Osteoblast (primary cell): ENCODE measurements at regions not wholly inside any gene's neighbourhood (a gene's known extent, or its start where the extent isn't known, plus 50 kb on each side); places are given as distances from the start of the nearest gene placed in this dataset.

Source experiments
- DNase-seq: peaks from one replicate; pipeline ENCODE4 v3.0.0; 2011; ENCODE audit warnings: low spot score, mixed read lengths; ENCODE audit not compliant: insufficient read length; ENCODE audit errors: missing footprints
- H2AFZ ChIP-seq: 2 replicates; pipeline ENCODE4 v1.6.0; 2011; ENCODE audit warnings: mild to moderate bottlenecking, low read length
- H3K27ac ChIP-seq: 2 replicates; pipeline ENCODE4 v1.5.1; 2011; ENCODE audit warnings: mild to moderate bottlenecking, low read depth, low read length, moderate library complexity
- H3K27me3 ChIP-seq: 2 replicates; pipeline ENCODE4 v1.6.0; 2012; ENCODE audit warnings: mild to moderate bottlenecking, control low read depth, inconsistent platforms, low read length, moderate library complexity; ENCODE audit not compliant: insufficient read depth
- H3K36me3 ChIP-seq: 2 replicates; pipeline ENCODE4 v1.5.1; 2011; ENCODE audit warnings: mild to moderate bottlenecking, low read length, control low read depth, moderate library complexity; ENCODE audit not compliant: insufficient read depth
- H3K4me1 ChIP-seq: 2 replicates; pipeline ENCODE4 v1.5.1; 2011; ENCODE audit warnings: mild to moderate bottlenecking, low read length, control low read depth, moderate library complexity; ENCODE audit not compliant: insufficient read depth
- H3K4me2 ChIP-seq: 2 replicates; pipeline ENCODE4 v1.6.0; 2011; ENCODE audit warnings: mild to moderate bottlenecking, low read length; ENCODE audit not compliant: insufficient read depth
- H3K4me3 ChIP-seq: fragments of 200-600 bp; sonication (generic); 3 replicates; pipeline ENCODE4 v1.5.1; 2012; ENCODE audit warnings: mild to moderate bottlenecking, low read length, inconsistent platforms; ENCODE audit not compliant: insufficient read depth
- H3K79me2 ChIP-seq: 2 replicates; pipeline ENCODE4 v1.6.0; 2012; ENCODE audit warnings: mild to moderate bottlenecking, low read length, control low read depth, inconsistent platforms; ENCODE audit not compliant: insufficient read depth
- H3K9me3 ChIP-seq: 2 replicates; pipeline ENCODE4 v1.5.1; 2011; ENCODE audit warnings: low read depth, low read length, control low read depth
- H4K20me1 ChIP-seq: 2 replicates; pipeline ENCODE4 v1.6.0; 2012; ENCODE audit warnings: mild to moderate bottlenecking, low read length, control low read depth; ENCODE audit not compliant: insufficient read depth
- TF ChIP-seq, protein P1 (sequence below): IDR thresholded peaks from 2 replicates; pipeline ENCODE4 v1.5.1; 2011; ENCODE audit warnings: mild to moderate bottlenecking, low read depth, low read length, moderate library complexity; ENCODE audit errors: extremely low read depth

DNA sequence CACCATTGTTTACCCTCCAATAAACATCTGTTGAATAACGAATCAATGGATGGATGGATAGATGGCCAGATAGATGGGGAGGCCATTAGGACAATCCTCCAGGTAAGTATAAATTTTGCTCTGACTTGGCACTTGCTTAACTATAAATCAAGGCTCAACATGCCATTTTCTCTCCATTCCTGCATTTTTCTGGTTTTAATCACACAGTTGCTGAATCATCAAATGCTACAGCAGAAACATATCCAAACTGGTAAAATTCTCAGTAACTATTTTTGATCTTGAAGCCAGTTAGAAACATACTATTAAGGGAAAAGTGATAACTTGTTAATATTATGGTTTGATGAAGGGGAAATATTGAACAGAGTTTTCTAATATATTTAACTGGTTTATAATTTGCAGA lies 71.5 kb upstream of the MTAP start:
- Histone ChIP-seq H4K20me1 (no peaks in the 10 kb centered on the region), H3K4me2 (no peak overlapping the region), H3K27me3 (no peaks in the 10 kb centered on the region), H3K79me2 (no peaks in the 10 kb centered on the region), H3K4me3 (no peak overlapping the region), H3K4me1 (peaks cover 11% of the 10 kb centered on the region), H3K36me3 (no peaks in the 10 kb centered on the region), H3K27ac (no peak overlapping the region), H3K9me3 (no peaks in the 10 kb centered on the region), H2AFZ (no peak overlapping the region)
- TF ChIP-seq, protein P1, sequence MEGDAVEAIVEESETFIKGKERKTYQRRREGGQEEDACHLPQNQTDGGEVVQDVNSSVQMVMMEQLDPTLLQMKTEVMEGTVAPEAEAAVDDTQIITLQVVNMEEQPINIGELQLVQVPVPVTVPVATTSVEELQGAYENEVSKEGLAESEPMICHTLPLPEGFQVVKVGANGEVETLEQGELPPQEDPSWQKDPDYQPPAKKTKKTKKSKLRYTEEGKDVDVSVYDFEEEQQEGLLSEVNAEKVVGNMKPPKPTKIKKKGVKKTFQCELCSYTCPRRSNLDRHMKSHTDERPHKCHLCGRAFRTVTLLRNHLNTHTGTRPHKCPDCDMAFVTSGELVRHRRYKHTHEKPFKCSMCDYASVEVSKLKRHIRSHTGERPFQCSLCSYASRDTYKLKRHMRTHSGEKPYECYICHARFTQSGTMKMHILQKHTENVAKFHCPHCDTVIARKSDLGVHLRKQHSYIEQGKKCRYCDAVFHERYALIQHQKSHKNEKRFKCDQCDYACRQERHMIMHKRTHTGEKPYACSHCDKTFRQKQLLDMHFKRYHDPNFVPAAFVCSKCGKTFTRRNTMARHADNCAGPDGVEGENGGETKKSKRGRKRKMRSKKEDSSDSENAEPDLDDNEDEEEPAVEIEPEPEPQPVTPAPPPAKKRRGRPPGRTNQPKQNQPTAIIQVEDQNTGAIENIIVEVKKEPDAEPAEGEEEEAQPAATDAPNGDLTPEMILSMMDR, result no peak
- no peak for DNase-seq

DNA sequence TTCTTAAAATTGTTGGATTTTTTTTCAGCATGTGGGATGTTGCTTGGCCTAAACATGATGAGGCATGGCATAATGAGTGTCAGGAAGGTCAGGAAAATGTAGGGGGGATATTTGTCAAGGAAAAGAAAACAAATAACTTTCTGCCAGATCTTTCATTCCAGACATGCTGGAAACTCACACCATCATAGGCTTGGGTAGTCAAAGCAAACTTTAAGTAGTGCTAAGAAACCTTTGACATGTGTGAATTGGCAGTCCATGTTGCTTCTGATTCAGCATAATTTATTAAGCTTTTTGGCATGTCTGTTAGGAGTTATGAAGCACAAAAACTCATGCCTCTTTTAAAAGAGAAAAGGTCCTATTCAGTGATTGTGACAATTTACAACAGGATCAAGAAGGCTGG lies 61.3 kb upstream of the MTAP start:
- H3K27ac ChIP-seq, result no peak overlapping the region
- H4K20me1 ChIP-seq, result no peaks in the 10 kb centered on the region
- H3K4me2 ChIP-seq, result no peak overlapping the region
- H3K4me1 ChIP-seq, result peaks cover 17% of the 10 kb centered on the region
- H3K27me3 ChIP-seq, result no peaks in the 10 kb centered on the region
- H3K4me3 ChIP-seq, result no peak overlapping the region
- no peaks in the 10 kb centered on the region for H3K36me3 ChIP-seq
- H3K9me3 ChIP-seq, result no peaks in the 10 kb centered on the region
- TF ChIP-seq, protein P1, result no peak
- no peak for DNase-seq
- no peak overlapping the region for H2AFZ ChIP-seq
- H3K79me2 ChIP-seq, result no peaks in the 10 kb centered on the region

DNA sequence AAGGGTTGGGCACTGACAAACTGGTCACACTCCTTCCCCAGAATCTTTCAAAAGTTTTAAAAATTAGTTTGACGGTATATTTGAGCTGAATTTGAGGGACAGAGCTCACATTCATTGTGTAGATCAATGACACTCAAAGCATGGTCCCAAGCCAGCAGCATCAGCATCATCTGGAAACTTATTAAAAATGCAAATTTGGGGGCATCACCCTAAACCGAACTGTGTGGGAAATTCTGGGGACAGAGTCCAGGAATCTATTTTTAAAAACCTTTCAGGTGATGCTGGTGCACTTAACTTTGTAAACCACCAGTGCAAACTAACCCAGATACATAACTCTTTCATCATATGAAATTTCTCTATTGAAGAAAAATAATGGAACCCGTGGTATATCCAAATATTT lies 58.1 kb upstream of the MTAP start:
- H4K20me1 ChIP-seq, result no peaks in the 10 kb centered on the region
- H3K4me1 ChIP-seq, result peaks cover 17% of the 10 kb centered on the region
- TF ChIP-seq, protein P1, result no peak
- no peak overlapping the region for H3K27ac ChIP-seq
- no peak for DNase-seq
- no peaks in the 10 kb centered on the region for H3K9me3 ChIP-seq
- no peak overlapping the region for H3K4me2 ChIP-seq
- no peak overlapping the region for H2AFZ ChIP-seq
- no peaks in the 10 kb centered on the region for H3K36me3 ChIP-seq
- no peaks in the 10 kb centered on the region for H3K79me2 ChIP-seq
- no peak overlapping the region for H3K4me3 ChIP-seq
- H3K27me3 ChIP-seq, result no peaks in the 10 kb centered on the region

DNA sequence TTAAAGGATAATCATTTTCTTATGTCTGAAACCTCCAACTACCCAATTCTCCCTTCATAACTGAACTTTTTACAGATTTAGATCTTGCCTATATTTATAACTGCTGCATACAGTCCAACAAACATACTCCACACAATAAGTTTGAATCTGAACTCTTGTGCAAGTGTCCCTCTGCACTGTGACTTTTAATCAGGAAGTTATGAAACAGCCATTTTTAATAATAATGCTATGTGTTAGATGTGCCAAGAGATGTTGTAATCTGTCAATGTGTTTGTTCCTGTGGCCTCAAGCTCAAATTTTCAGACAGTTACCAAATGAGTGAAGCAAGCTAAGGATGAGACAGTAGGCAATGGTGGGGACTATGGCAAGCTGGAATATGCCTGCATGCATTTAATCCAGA lies 57.6 kb upstream of the MTAP start:
- H3K36me3 ChIP-seq, result no peaks in the 10 kb centered on the region
- H3K4me3 ChIP-seq, result no peak overlapping the region
- no peak overlapping the region for H2AFZ ChIP-seq
- TF ChIP-seq, protein P1, result no peak
- no peaks in the 10 kb centered on the region for H3K79me2 ChIP-seq
- H4K20me1 ChIP-seq, result no peaks in the 10 kb centered on the region
- no peak overlapping the region for H3K4me2 ChIP-seq
- DNase-seq, result no peak
- H3K9me3 ChIP-seq, result no peaks in the 10 kb centered on the region
- H3K27ac ChIP-seq, result no peak overlapping the region
- no peaks in the 10 kb centered on the region for H3K27me3 ChIP-seq
- H3K4me1 ChIP-seq, result peaks cover 17% of the 10 kb centered on the region
